ENCODE measurements at regions not wholly inside any gene's neighbourhood (a gene's known extent, or its start where the extent isn't known, plus 50 kb on each side); places are given as distances from the start of the nearest gene placed in this dataset.

GRCh38 chr1:110283677-110284076 lies 55.5 kb upstream of the RBM15 start:
- Histone ChIP-seq H4K20me1 (ENCODE audit: control insufficient read depth, insufficient read depth) (no peaks in the 10 kb centered on the region), H3K27me3 (replicated peaks in 1 of 2; ENCODE audit: control insufficient read depth in 2 of 2, insufficient read depth in 2 of 2, low read length in 1 of 2) (no peaks in the 10 kb centered on the region; a peak in 1 of 4 replicates), H3K36me3 (ENCODE audit: control insufficient read depth in 2 of 2, insufficient read depth in 2 of 2, low read length in 1 of 2) (no peaks in the 10 kb centered on the region), H3K4me1 (ENCODE audit: control insufficient read depth, insufficient read depth, low read length) (no peaks in the 10 kb centered on the region), H2AFZ (ENCODE audit: control insufficient read depth, low read depth, low read length) (no peak overlapping the region; the same call in 1 of the 2 replicates), H3K9me3 (replicated peaks; ENCODE audit: control insufficient read depth, insufficient read depth, low read length) (no peaks in the 10 kb centered on the region), H3K4me3 (no peak overlapping the region), H3K4me2 (ENCODE audit: control insufficient read depth, insufficient read depth) (no peak overlapping the region), H3K27ac (ENCODE audit: control insufficient read depth, insufficient read depth) (no peak overlapping the region), H3K79me2 (ENCODE audit: control insufficient read depth, insufficient read depth, low read length) (no peaks in the 10 kb centered on the region), H3K9ac (ENCODE audit: control insufficient read depth, insufficient read depth, low read length) (no peak overlapping the region)
- peak; percentile 16; the same call in 2 of the 3 replicates for ATAC-seq
- RAD21 ChIA-PET (ENCODE audit: unreplicated experiment), result interaction anchor here (1.0 to 5.1 kb wide), 6 partner anchors 26 to 76 kb away, joined by 3 to 20 read pairs (median 5); no protein-coding TSS in a partner anchor
- BruUV-seq (replicated peaks), result no TSS peak
- CTCF ChIA-PET, result interaction anchor here (0.7 to 6.6 kb wide), 4 partner anchors 8 to 75 kb away, joined by 3 to 37 read pairs (median 5); partner anchors contain the start of gene KCNC4
- FAIRE-seq, result peak; percentile 7
- intact Hi-C loops (cut with micrococcal nuclease; ENCODE audit: unreplicated experiment) (no loop called here), in situ Hi-C loops (cut with MboI) (no loop called here)
- TF ChIP-seq NR2F1 (conservative IDR thresholded peaks at IDR 0.05) (peak; percentile 15; the same call in 1 of the 2 replicates), CHD4 (IDR thresholded peaks at IDR 0.05) (no peak), E2F8 (IDR thresholded peaks at IDR 0.05; ENCODE audit: low read depth, partially characterized antibody) (no peak), WRNIP1 (IDR thresholded peaks at IDR 0.05; ENCODE audit: borderline replicate concordance, low read depth, low read length) (no peak), JUND (IDR thresholded peaks at IDR 0.05; ENCODE audit: low read depth, low read length) (no peak)
- 0% methylated on average over 1 of the region's 1 CpG for WGBS (ENCODE audit: insufficient coverage, insufficient replicate concordance, low lambda C conversion rate, missing lambda C conversion rate)
- DNase-seq (ENCODE audit: low read depth, low spot score), result no peak
- POLR2A ChIA-PET, result interaction anchor here (0.6 kb wide), 1 partner anchor 1064 kb away, joined by 4 read pairs; no protein-coding TSS in a partner anchor
- SMC1A ChIA-PET (ENCODE audit: uncharacterized antibody, unreplicated experiment), result interaction anchor here (0.9 to 2.7 kb wide), 3 partner anchors 12 to 121 kb away, joined by 3 to 9 read pairs (median 4); no protein-coding TSS in a partner anchor

All from GM12878 (cell line).